ENCODE measurements at regions not wholly inside any gene's neighbourhood (a gene's known extent, or its start where the extent isn't known, plus 50 kb on each side); places are given as distances from the start of the nearest gene placed in this dataset.

DNA sequence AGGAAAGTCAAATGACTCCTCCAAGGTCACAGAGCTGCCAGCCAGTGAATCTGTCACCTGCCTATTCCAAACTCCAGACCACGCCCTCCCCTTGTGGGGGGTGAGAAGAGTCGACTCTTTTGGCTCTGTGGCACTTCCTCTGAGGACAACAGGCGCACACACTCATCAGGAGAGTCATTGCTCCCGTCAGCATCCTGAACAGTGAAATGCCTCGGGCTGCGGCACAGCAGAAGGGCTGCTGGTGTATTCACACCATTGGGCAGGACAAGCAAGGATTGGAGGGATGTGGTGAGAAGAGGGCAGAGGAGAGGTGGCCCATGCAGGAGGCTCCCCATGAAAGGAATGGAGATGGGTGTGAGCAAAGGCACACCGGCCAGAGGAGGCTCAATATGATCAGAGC is 239.0 kb downstream of the TOMM20 start:
- no peak for TF ChIP-seq EZH2 (IDR thresholded peaks at IDR 0.05; ENCODE audit: borderline replicate concordance, low read depth, low read length, poor library complexity, severe bottlenecking)
- TF ChIP-seq, protein P1, sequence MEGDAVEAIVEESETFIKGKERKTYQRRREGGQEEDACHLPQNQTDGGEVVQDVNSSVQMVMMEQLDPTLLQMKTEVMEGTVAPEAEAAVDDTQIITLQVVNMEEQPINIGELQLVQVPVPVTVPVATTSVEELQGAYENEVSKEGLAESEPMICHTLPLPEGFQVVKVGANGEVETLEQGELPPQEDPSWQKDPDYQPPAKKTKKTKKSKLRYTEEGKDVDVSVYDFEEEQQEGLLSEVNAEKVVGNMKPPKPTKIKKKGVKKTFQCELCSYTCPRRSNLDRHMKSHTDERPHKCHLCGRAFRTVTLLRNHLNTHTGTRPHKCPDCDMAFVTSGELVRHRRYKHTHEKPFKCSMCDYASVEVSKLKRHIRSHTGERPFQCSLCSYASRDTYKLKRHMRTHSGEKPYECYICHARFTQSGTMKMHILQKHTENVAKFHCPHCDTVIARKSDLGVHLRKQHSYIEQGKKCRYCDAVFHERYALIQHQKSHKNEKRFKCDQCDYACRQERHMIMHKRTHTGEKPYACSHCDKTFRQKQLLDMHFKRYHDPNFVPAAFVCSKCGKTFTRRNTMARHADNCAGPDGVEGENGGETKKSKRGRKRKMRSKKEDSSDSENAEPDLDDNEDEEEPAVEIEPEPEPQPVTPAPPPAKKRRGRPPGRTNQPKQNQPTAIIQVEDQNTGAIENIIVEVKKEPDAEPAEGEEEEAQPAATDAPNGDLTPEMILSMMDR (conservative IDR thresholded peaks at IDR 0.05; ENCODE audit: low read depth, low read length), result no peak
